DOHH2 (cell line): ENCODE measurements at regions not wholly inside any gene's neighbourhood (a gene's known extent, or its start where the extent isn't known, plus 50 kb on each side); places are given as distances from the start of the nearest gene placed in this dataset.

Experiments
- H3F3A ChIP-seq: fragments of 200-600 bp; sonication (generic), shearing (Covaris generic); 2 replicates; pipeline ENCODE4 v1.6.0; 2016; ENCODE audit warnings: antibody characterized with exemption, mild to moderate bottlenecking; ENCODE audit not compliant: control insufficient read depth, insufficient read depth
- H3K27ac ChIP-seq: fragments of 200-600 bp; sonication (generic); 2 replicates; pipeline ENCODE4 v1.5.1; 2014; ENCODE audit warnings: low read depth, mild to moderate bottlenecking, low read length, moderate library complexity
- H3K27me3 ChIP-seq: fragments of 200-600 bp; sonication (generic); 2 replicates; pipeline ENCODE4 v1.6.1; 2014; ENCODE audit warnings: mild to moderate bottlenecking, low read length, mixed read lengths; ENCODE audit not compliant: control insufficient read depth
- H3K36me3 ChIP-seq: fragments of 200-600 bp; sonication (generic); 2 replicates; pipeline ENCODE4 v1.6.1; 2014; ENCODE audit warnings: mild to moderate bottlenecking, low read length, moderate library complexity, mixed read lengths; ENCODE audit not compliant: control insufficient read depth
- H3K4me1 ChIP-seq: fragments of 200-600 bp; sonication (generic); 2 replicates; pipeline ENCODE4 v1.6.1; 2014; ENCODE audit warnings: mild to moderate bottlenecking, low read length, mixed read lengths; ENCODE audit not compliant: control insufficient read depth
- H3K4me2 ChIP-seq: fragments of 200-600 bp; sonication (generic); 2 replicates; pipeline ENCODE4 v1.6.0; 2014; ENCODE audit warnings: mild to moderate bottlenecking, low read length, moderate library complexity
- H3K4me3 ChIP-seq: fragments of 200-600 bp; sonication (generic); 2 replicates; pipeline ENCODE4 v1.5.1; 2014; ENCODE audit warnings: mild to moderate bottlenecking, low read length, mixed read lengths
- H3K79me2 ChIP-seq: fragments of 200-600 bp; sonication (generic); 2 replicates; pipeline ENCODE4 v1.6.1; 2014; ENCODE audit warnings: mild to moderate bottlenecking, low read length, mixed read lengths; ENCODE audit not compliant: control insufficient read depth
- H3K9me2 ChIP-seq: fragments of 200-600 bp; sonication (generic); replicated peaks from 2 replicates; pipeline ENCODE4 v1.6.1; 2014; ENCODE audit warnings: mild to moderate bottlenecking, low read length, mixed read lengths; ENCODE audit not compliant: control insufficient read depth
- H3K9me3 ChIP-seq: fragments of 200-600 bp; sonication (generic); 2 replicates; pipeline ENCODE4 v1.6.1; 2014; ENCODE audit warnings: antibody characterized with exemption, low read length, mixed read lengths; ENCODE audit not compliant: control insufficient read depth, insufficient read depth
- H4K20me1 ChIP-seq: fragments of 200-600 bp; sonication (generic); 2 replicates; pipeline ENCODE4 v1.6.0; 2014; ENCODE audit warnings: low read depth, mild to moderate bottlenecking, antibody characterized with exemption, low read length, moderate library complexity; ENCODE audit not compliant: control insufficient read depth, insufficient read depth
- CTCF ChIP-seq: fragments of 200-600 bp; sonication (generic); IDR thresholded peaks from one replicate; pipeline ENCODE4 v1.5.1; 2014; ENCODE audit warnings: antibody characterized with exemption, mild to moderate bottlenecking, low read depth, low read length; ENCODE audit not compliant: poor library complexity, severe bottlenecking
- EZH2phosphoT487 ChIP-seq: fragments of 200-600 bp; sonication (generic); IDR thresholded peaks from 2 replicates; pipeline ENCODE4 v1.6.1; 2017; ENCODE audit warnings: borderline replicate concordance, mild to moderate bottlenecking, antibody characterized with exemption, low read length, moderate library complexity, mixed read lengths

- Histone ChIP-seq H3F3A (no peaks in the 10 kb centered on the region), H3K4me1 (no peaks in the 10 kb centered on the region), H3K36me3 (no peaks in the 10 kb centered on the region), H3K4me3 (no peak overlapping the region), H4K20me1 (no peaks in the 10 kb centered on the region), H3K27ac (no peak overlapping the region), H3K27me3 (no peaks in the 10 kb centered on the region), H3K4me2 (no peak overlapping the region), H3K9me2 (no peaks in the 10 kb centered on the region), H3K79me2 (no peaks in the 10 kb centered on the region), H3K9me3 (no peaks in the 10 kb centered on the region)
- TF ChIP-seq CTCF, result no peak
- no peak for TF ChIP-seq EZH2phosphoT487
These were observed 801.6 kb downstream of the EPHA7 start for GRCh38 chr6:92617721-92618120.

GRCh38 chr6:92608751-92609150, 810.6 kb downstream of the EPHA7 start:
- H3K4me3 ChIP-seq, result no peak overlapping the region
- TF ChIP-seq EZH2phosphoT487 (no peak), CTCF (no peak)
- H3K9me2 ChIP-seq, result no peaks in the 10 kb centered on the region
- no peaks in the 10 kb centered on the region for H3K4me1 ChIP-seq
- H3K4me2 ChIP-seq, result no peak overlapping the region
- no peaks in the 10 kb centered on the region for H3K79me2 ChIP-seq
- no peaks in the 10 kb centered on the region for H3F3A ChIP-seq
- H3K27me3 ChIP-seq, result no peaks in the 10 kb centered on the region
- H3K27ac ChIP-seq, result no peak overlapping the region
- H4K20me1 ChIP-seq, result no peaks in the 10 kb centered on the region
- no peaks in the 10 kb centered on the region for H3K9me3 ChIP-seq
- no peaks in the 10 kb centered on the region for H3K36me3 ChIP-seq

DNA sequence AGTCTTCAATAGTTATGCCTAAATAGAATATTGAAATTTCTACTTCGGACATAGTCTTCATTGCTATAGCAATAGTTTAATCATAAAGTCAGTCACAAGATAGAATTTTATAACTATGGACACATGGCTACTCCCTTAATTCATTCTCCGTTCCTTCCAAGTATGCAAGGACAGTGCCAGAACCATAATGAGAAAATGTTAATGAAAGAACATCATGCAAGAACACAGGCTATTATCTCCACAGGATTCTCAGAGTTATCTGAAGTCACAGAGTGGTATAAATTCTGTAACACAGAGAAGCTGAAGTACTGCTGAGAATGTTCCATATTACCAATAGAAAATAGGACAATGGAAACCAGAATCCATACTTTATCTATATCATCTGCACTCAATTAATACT, 826.2 kb downstream of the EPHA7 start:
- Histone ChIP-seq H3K4me2 (no peak overlapping the region), H3F3A (no peaks in the 10 kb centered on the region), H3K9me3 (no peaks in the 10 kb centered on the region), H3K27me3 (no peaks in the 10 kb centered on the region), H3K79me2 (no peaks in the 10 kb centered on the region), H3K4me3 (no peak overlapping the region), H4K20me1 (no peaks in the 10 kb centered on the region), H3K36me3 (no peaks in the 10 kb centered on the region), H3K9me2 (no peaks in the 10 kb centered on the region), H3K4me1 (no peaks in the 10 kb centered on the region), H3K27ac (no peak overlapping the region)
- TF ChIP-seq CTCF (no peak), EZH2phosphoT487 (no peak)

GRCh38 chr6:92589996-92590395, 829.4 kb downstream of the EPHA7 start:
- Histone ChIP-seq H3K4me1 (no peaks in the 10 kb centered on the region), H3K9me3 (no peaks in the 10 kb centered on the region), H3K4me3 (no peak overlapping the region), H4K20me1 (no peaks in the 10 kb centered on the region), H3K36me3 (no peaks in the 10 kb centered on the region), H3F3A (no peaks in the 10 kb centered on the region), H3K27ac (no peak overlapping the region), H3K9me2 (no peaks in the 10 kb centered on the region), H3K79me2 (no peaks in the 10 kb centered on the region), H3K27me3 (no peaks in the 10 kb centered on the region), H3K4me2 (no peak overlapping the region)
- TF ChIP-seq EZH2phosphoT487 (no peak), CTCF (no peak)
